ENCODE measurements at regions not wholly inside any gene's neighbourhood (a gene's known extent, or its start where the extent isn't known, plus 50 kb on each side); places are given as distances from the start of the nearest gene placed in this dataset.

DNA sequence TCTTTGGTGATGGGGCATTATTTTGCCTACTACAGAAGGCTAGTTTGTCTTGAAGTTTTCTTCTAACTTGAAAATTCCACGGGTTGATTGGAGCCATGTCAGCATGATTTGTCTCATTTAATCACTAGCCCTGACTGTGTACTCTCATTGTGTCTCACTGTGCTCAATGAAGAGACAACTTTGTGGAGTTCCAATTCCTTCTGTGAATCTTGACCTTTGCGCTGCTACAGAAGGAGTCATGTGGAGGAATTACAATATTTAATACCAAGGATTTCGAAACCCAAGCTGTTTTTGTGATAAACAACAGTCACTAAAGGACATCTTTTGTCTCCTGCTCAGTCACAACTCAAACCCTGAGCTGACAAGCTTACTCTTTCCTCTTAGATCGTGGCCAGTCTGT, 98.6 kb upstream of the ACTBL2 start:
- Histone ChIP-seq H3K9me3 (peaks cover 0 to 5% (median 0%) of the 10 kb centered on the region in 8 donors), H3K27me3 (replicated peaks in 1 of 7) (no peaks in the 10 kb centered on the region), H3K4me1 (no peaks in the 10 kb centered on the region), H3K27ac (no peak overlapping the region), H3K4me3 (no peak overlapping the region), H3K36me3 (no peaks in the 10 kb centered on the region)
- intact Hi-C loops (cut with DNase I; ENCODE audit: low total_unique reads) = no loop called here
- no peak for DNase-seq
- 60 to 81% (median 72%) methylated on average over 4 of the region's 4 CpGs for WGBS, 5 donors
- TF ChIP-seq POLR2A (IDR thresholded peaks at IDR 0.05) (no peak), POLR2AphosphoS5 (IDR thresholded peaks at IDR 0.05) (no peak), CTCF (IDR thresholded peaks at IDR 0.05 in 8 of 11, conservative IDR thresholded peaks at IDR 0.05 in 3 of 11) (no peak)

DNA sequence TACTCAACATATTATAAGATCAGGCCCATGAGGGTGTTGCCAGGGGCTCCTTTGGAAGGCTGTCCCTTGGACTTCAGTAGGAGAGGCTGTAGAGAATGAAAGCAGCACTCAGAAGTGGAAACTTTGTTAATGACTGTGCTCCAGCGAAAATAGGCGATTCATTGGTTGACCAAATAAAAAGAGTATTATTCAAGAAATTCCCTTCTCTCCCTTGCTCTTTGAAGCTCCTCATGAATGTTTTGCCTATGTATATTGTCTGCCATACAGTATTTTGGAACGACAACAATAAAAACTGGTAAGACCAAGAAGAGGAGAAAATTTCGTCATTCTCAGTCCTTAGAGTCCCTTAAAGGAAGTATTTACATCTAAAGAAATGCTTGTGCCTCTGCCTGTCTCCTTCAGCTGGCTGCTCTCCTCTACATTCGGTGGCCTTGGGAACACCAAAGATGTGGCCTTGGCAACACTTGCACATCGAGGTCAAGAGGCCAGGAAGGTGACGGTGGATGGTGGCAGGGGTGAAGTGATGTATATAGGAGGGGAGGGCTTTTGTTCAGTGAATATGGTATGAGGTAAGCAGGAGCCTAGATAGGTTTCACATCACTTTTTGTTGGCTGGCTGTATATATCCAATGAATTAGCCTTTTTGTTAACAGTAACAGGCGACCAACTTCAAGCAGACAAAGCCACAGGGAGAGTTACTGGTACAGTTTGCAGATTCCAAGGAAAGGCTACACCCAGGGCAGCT, 95.0 kb upstream of the ACTBL2 start:
- no peak for DNase-seq
- no peaks in the 10 kb centered on the region for H3K27me3 ChIP-seq (replicated peaks in 1 of 7)
- no peak overlapping the region for H3K4me3 ChIP-seq
- H3K36me3 ChIP-seq = no peaks in the 10 kb centered on the region
- TF ChIP-seq POLR2A (IDR thresholded peaks at IDR 0.05) (no peak), POLR2AphosphoS5 (IDR thresholded peaks at IDR 0.05) (no peak), CTCF (IDR thresholded peaks at IDR 0.05 in 8 of 11, conservative IDR thresholded peaks at IDR 0.05 in 3 of 11) (no peak)
- H3K4me1 ChIP-seq = no peaks in the 10 kb centered on the region
- intact Hi-C loops (cut with DNase I; ENCODE audit: low total_unique reads) = no loop called here
- whole genome bisulfite sequencing, 5 donors = 74 to 85% (median 82%) methylated on average over 8 of the region's 8 CpGs
- H3K27ac ChIP-seq = no peak overlapping the region
- H3K9me3 ChIP-seq = peaks cover 0 to 5% (median 0%) of the 10 kb centered on the region in 8 donors

- no peak for DNase-seq
- Histone ChIP-seq H3K9me3 (peaks cover 0 to 5% (median 0%) of the 10 kb centered on the region in 8 donors), H3K27ac (no peak overlapping the region), H3K4me1 (no peaks in the 10 kb centered on the region), H3K4me3 (no peak overlapping the region), H3K27me3 (replicated peaks in 1 of 7) (no peaks in the 10 kb centered on the region), H3K36me3 (no peaks in the 10 kb centered on the region)
- 74 to 85% (median 75%) methylated on average over 6 of the region's 6 CpGs for WGBS, 5 donors
- TF ChIP-seq CTCF (IDR thresholded peaks at IDR 0.05 in 8 of 11, conservative IDR thresholded peaks at IDR 0.05 in 3 of 11) (no peak), POLR2A (IDR thresholded peaks at IDR 0.05) (no peak), POLR2AphosphoS5 (IDR thresholded peaks at IDR 0.05) (no peak)
- intact Hi-C loops (cut with DNase I; ENCODE audit: low total_unique reads) = no loop called here
These were observed 93.7 kb upstream of the ACTBL2 start for GRCh38 chr5:57576317-57576716.

DNA sequence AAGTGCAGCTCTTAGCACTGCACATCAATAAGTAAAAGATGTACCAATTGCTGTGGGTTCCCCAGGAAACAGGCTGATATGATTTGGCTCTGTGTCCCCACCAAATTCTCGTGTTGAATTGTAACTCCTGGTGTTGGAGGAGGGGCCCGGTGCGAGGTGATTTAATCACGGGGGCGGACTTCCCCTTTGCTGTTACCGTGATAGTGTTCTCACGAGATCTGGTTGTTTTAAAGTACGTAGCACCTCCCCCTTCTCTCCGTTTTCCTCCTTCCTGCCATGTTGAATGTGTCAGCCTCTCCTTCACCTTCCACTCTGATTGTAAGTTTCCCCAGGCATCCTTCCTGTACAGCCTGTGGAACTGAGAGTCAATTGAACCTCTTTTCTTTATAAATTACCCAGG, 93.2 kb upstream of the ACTBL2 start:
- no peak for TF ChIP-seq CTCF (IDR thresholded peaks at IDR 0.05 in 8 of 11, conservative IDR thresholded peaks at IDR 0.05 in 3 of 11)
- no peak for TF ChIP-seq POLR2AphosphoS5 (IDR thresholded peaks at IDR 0.05)
- no peak for TF ChIP-seq POLR2A (IDR thresholded peaks at IDR 0.05)
- Histone ChIP-seq H3K36me3 (no peaks in the 10 kb centered on the region), H3K4me3 (no peak overlapping the region), H3K9me3 (peaks cover 0 to 5% (median 0%) of the 10 kb centered on the region in 8 donors), H3K27me3 (replicated peaks in 1 of 7) (no peaks in the 10 kb centered on the region), H3K27ac (no peak overlapping the region), H3K4me1 (no peaks in the 10 kb centered on the region)
- WGBS, 5 donors = 66 to 88% (median 80%) methylated on average over 9 of the region's 9 CpGs
- intact Hi-C loops (cut with DNase I; ENCODE audit: low total_unique reads) = no loop called here
- DNase-seq = no peak

Measured in spleen (tissue), 11 donors.